Brain microvascular endothelial cell (primary cell): ENCODE measurements at regions not wholly inside any gene's neighbourhood (a gene's known extent, or its start where the extent isn't known, plus 50 kb on each side); places are given as distances from the start of the nearest gene placed in this dataset.

Experiments
- DNase-seq: peaks from one replicate; pipeline ENCODE4 v3.0.0-alpha.2; 2020
- H3K27ac ChIP-seq: fragments of 250-450 bp; sonication (Bioruptor Pico); 2 replicates; pipeline ENCODE4 v1.5.1; 2020; ENCODE audit warnings: mild to moderate bottlenecking, moderate library complexity
- H3K27me3 ChIP-seq: fragments of 250-450 bp; sonication (Bioruptor Pico); replicated peaks from 2 replicates; pipeline ENCODE4 v1.5.1; 2020; ENCODE audit warnings: mild to moderate bottlenecking
- H3K36me3 ChIP-seq: fragments of 250-450 bp; sonication (Bioruptor Pico); replicated peaks from 2 replicates; pipeline ENCODE4 v1.5.1; 2020; ENCODE audit warnings: mild to moderate bottlenecking
- H3K4me3 ChIP-seq: 2 replicates; pipeline ENCODE4 v1.5.1; 2011; ENCODE audit warnings: low read depth, mild to moderate bottlenecking, control low read depth, low read length, moderate library complexity
- CTCF ChIP-seq: IDR thresholded peaks from 2 replicates; pipeline ENCODE4 v1.5.1; 2011; ENCODE audit warnings: low read depth, mild to moderate bottlenecking, moderate library complexity, low read length, control low read depth, inconsistent platforms; ENCODE audit errors: missing control alignments
- in situ Hi-C: cut with HindIII; loops from 2 replicates; pipeline ENCODE4 v1.10.0; 2017; ENCODE audit warnings: low sequenced_read_pairs, low pct_ligation_motif_present

- no peak overlapping the region for H3K4me3 ChIP-seq
- in situ Hi-C loops, result no loop called here
- H3K27me3 ChIP-seq, result no peaks in the 10 kb centered on the region
- TF ChIP-seq CTCF, result no peak
- H3K27ac ChIP-seq, result no peak overlapping the region
- DNase-seq, result no peak
- no peaks in the 10 kb centered on the region for H3K36me3 ChIP-seq
Observed at GRCh38 chr10:24784061-24784460, 60.4 kb upstream of the ARHGAP21 start.

- TF ChIP-seq CTCF, result no peak
- in situ Hi-C loops, result no loop called here
- Histone ChIP-seq H3K4me3 (no peak overlapping the region), H3K27ac (no peak overlapping the region), H3K36me3 (no peaks in the 10 kb centered on the region), H3K27me3 (no peaks in the 10 kb centered on the region)
- no peak for DNase-seq
Observed at GRCh38 chr10:24783504-24783903, 59.8 kb upstream of the ARHGAP21 start.

- Histone ChIP-seq H3K27me3 (no peaks in the 10 kb centered on the region), H3K4me3 (no peak overlapping the region), H3K27ac (no peak overlapping the region), H3K36me3 (no peaks in the 10 kb centered on the region)
- DNase-seq, result no peak
- in situ Hi-C loops, result no loop called here
- no peak for TF ChIP-seq CTCF
Observed at GRCh38 chr10:24779737-24780136, 56.0 kb upstream of the ARHGAP21 start.

- no peak overlapping the region for H3K27ac ChIP-seq
- no peak for DNase-seq
- no peak overlapping the region for H3K4me3 ChIP-seq
- in situ Hi-C loops, result no loop called here
- TF ChIP-seq CTCF, result no peak
- no peaks in the 10 kb centered on the region for H3K27me3 ChIP-seq
- H3K36me3 ChIP-seq, result no peaks in the 10 kb centered on the region
Observed at GRCh38 chr10:24778298-24778697, 54.6 kb upstream of the ARHGAP21 start.

GRCh38 chr10:24777196-24777595 is 53.5 kb upstream of the ARHGAP21 start:
- H3K27me3 ChIP-seq, result no peaks in the 10 kb centered on the region
- H3K27ac ChIP-seq, result no peak overlapping the region
- H3K4me3 ChIP-seq, result no peak overlapping the region
- H3K36me3 ChIP-seq, result no peaks in the 10 kb centered on the region
- DNase-seq, result no peak
- no peak for TF ChIP-seq CTCF
- in situ Hi-C loops, result no loop called here

- TF ChIP-seq CTCF, result no peak
- no peak for DNase-seq
- H3K4me3 ChIP-seq, result no peak overlapping the region
Observed at GRCh38 chr10:24773939-24774589, 50.4 kb upstream of the ARHGAP21 start.

More at GRCh38 chr10:24773939-24774589, 50.4 kb upstream of the ARHGAP21 start:
- Histone ChIP-seq H3K27me3 (no peaks in the 10 kb centered on the region), H3K36me3 (no peaks in the 10 kb centered on the region), H3K27ac (no peak overlapping the region)
- in situ Hi-C loops, result no loop called here
